HepG2 (cell line): ENCODE measurements at regions not wholly inside any gene's neighbourhood (a gene's known extent, or its start where the extent isn't known, plus 50 kb on each side); places are given as distances from the start of the nearest gene placed in this dataset.
"Not testable (repeated sequence)": the region's sequence is repeated elsewhere in the genome, so short reads cannot be mapped to it uniquely, and the experiment has no call there.

Experiments used
- CBX5 ChIP-seq: sonication (generic); formaldehyde crosslinking; IDR thresholded peaks from 2 replicates; pipeline ENCODE4 v1.4.0; 2020; ENCODE audit warnings: missing genetic modification reagents, borderline replicate concordance
- CREB1 ChIP-seq, 2 experiments: fragments of 450-650 bp in 1 of 2; IDR thresholded peaks; 2 replicates each; pipeline ENCODE4 v1.6.1; 2016 to 2017; ENCODE audit warnings: control low read depth in 1 of 2, mild to moderate bottlenecking in 1 of 2, missing compliant biosample characterization in 1 of 2, missing genetic modification characterization in 1 of 2
- CTCF ChIP-seq: sonication (generic); formaldehyde crosslinking; IDR thresholded peaks from 2 replicates; pipeline ENCODE4 v1.5.0; 2020; ENCODE audit warnings: mild to moderate bottlenecking, missing genetic modification reagents, moderate library complexity
- EP300 ChIP-seq, 3 experiments: sonication (generic) in 1 of 3; formaldehyde crosslinking in 1 of 3; IDR thresholded peaks; 2 replicates each; pipeline versions ENCODE4 v1.5.1 to v1.6.1; 2011 to 2020; ENCODE audit warnings: low read depth in 2 of 3, low read length in 2 of 3, borderline replicate concordance in 1 of 3, improper control_type of control experiment in 1 of 3, mild to moderate bottlenecking in 1 of 3, missing genetic modification reagents in 1 of 3, moderate library complexity in 1 of 3
- MXI1 ChIP-seq: IDR thresholded peaks from 3 replicates; pipeline ENCODE4 v1.6.1; 2012; ENCODE audit warnings: low read depth, low read length, inconsistent platforms, borderline replicate concordance
- POLR2A ChIP-seq, 2 experiments: IDR thresholded peaks; 2 replicates each; pipeline ENCODE4 v1.6.1; 2011; ENCODE audit warnings: low read depth in 2 of 2, low read length in 2 of 2, mild to moderate bottlenecking in 1 of 2, moderate library complexity in 1 of 2; ENCODE audit not compliant: insufficient read depth in 1 of 2
- ZKSCAN5 ChIP-seq: sonication (generic); formaldehyde crosslinking; IDR thresholded peaks from 2 replicates; pipeline ENCODE4 v1.5.1; 2020; ENCODE audit warnings: mild to moderate bottlenecking, missing genetic modification reagents
- ZNF414 ChIP-seq: sonication (generic); formaldehyde crosslinking; IDR thresholded peaks from 2 replicates; pipeline ENCODE4 v1.5.0; 2020; ENCODE audit warnings: missing genetic modification reagents
- ZNF605 ChIP-seq: sonication (generic); formaldehyde crosslinking; IDR thresholded peaks from 2 replicates; pipeline ENCODE4 v1.8.0; 2022; ENCODE audit warnings: mild to moderate bottlenecking, missing genetic modification reagents

GRCh38 chr14:19311023-19311422 lies 123.1 kb downstream of the POTEG start:
- TF ChIP-seq EP300 (IDR thresholded peaks at IDR 0.05; ENCODE audit: low read depth in 2 of 2, low read length in 2 of 2); EP300 (CRISPR knock-in tag; IDR thresholded peaks at IDR 0.05; ENCODE audit: borderline replicate concordance); CREB1 (IDR thresholded peaks at IDR 0.05); CREB1 (CRISPR knock-in tag; IDR thresholded peaks at IDR 0.05); ZNF414 (CRISPR knock-in tag); CTCF; POLR2A (IDR thresholded peaks at IDR 0.05; ENCODE audit: insufficient read depth in 1 of 2, low read depth in 2 of 2, low read length in 2 of 2); ZKSCAN5 (CRISPR knock-in tag); CBX5 (CRISPR knock-in tag); ZNF605; MXI1: not testable (repeated sequence)
